ENCODE measurements at regions not wholly inside any gene's neighbourhood (a gene's known extent, or its start where the extent isn't known, plus 50 kb on each side); places are given as distances from the start of the nearest gene placed in this dataset.

GRCh38 chr4:136007991-136008390 lies 1524.3 kb downstream of the PCDH18 start:
- Histone ChIP-seq H3K27ac (ENCODE audit: low read length in 2 of 2) (no peak overlapping the region), H3K9me3 (ENCODE audit: control extremely low read depth in 1 of 3, control insufficient read depth in 2 of 3, insufficient read depth in 1 of 3, low read length in 2 of 3) (peaks cover 0 to 13% (median 0%) of the 10 kb centered on the region in 3 donors), H3K79me2 (ENCODE audit: control insufficient read depth, insufficient read depth, low read length) (no peaks in the 10 kb centered on the region), H2AFZ (ENCODE audit: insufficient read depth, low read depth, low read length, poor library complexity, severe bottlenecking) (no peak overlapping the region), H3K9ac (ENCODE audit: low read length) (no peak overlapping the region), H3K36me3 (replicated peaks in 1 of 2; ENCODE audit: control extremely low read depth in 1 of 2, control insufficient read depth in 1 of 2, extremely low read depth in 1 of 2, insufficient read depth in 2 of 2, low read length in 1 of 2) (no peaks in the 10 kb centered on the region), H3K4me2 (replicated peaks; ENCODE audit: low read depth, low read length, poor library complexity, severe bottlenecking) (no peak overlapping the region), H4K20me1 (ENCODE audit: control insufficient read depth, insufficient read depth, low read length, poor library complexity, severe bottlenecking) (no peaks in the 10 kb centered on the region), H3K27me3 (replicated peaks in 1 of 4; ENCODE audit: control extremely low read depth in 1 of 4, control insufficient read depth in 3 of 4, insufficient read depth in 4 of 4, low read length in 3 of 4) (no peaks in the 10 kb centered on the region), H3K4me1 (ENCODE audit: control insufficient read depth in 2 of 2, insufficient read depth in 2 of 2, low read length in 2 of 2) (no peaks in the 10 kb centered on the region), H3K4me3 (ENCODE audit: control extremely low read depth in 1 of 5, extremely low read depth in 1 of 5, insufficient read depth in 1 of 5, low read depth in 2 of 5, low read length in 4 of 5) (no peak overlapping the region)
- POLR2A ChIA-PET: no interaction called here
- Mint-ChIP-seq H3K4me1 (no peaks in the 10 kb centered on the region), H3K4me3 (no peak overlapping the region), H3K27me3 (no peaks in the 10 kb centered on the region), H3K9me3 (ENCODE audit: insufficient read depth) (no peaks in the 10 kb centered on the region), H3K27ac (no peak overlapping the region)
- WGBS (ENCODE audit: insufficient coverage): 89% methylated on average over 4 of the region's 4 CpGs
- TF ChIP-seq EZH2 (IDR thresholded peaks at IDR 0.05; ENCODE audit: borderline replicate concordance, insufficient read depth, low read depth, low read length, poor library complexity, severe bottlenecking): no peak
- no peak for TF ChIP-seq CTCF (IDR thresholded peaks at IDR 0.05)
- DNase-seq (no peak), ATAC-seq (ENCODE audit: low read depth) (no peak)
- intact Hi-C loops (cut with micrococcal nuclease): no loop called here
- CTCF ChIA-PET: no interaction called here

- no peak for ATAC-seq (ENCODE audit: low read depth)
These were observed 1530.0 kb downstream of the PCDH18 start for GRCh38 chr4:136002316-136002715.

More at GRCh38 chr4:136002316-136002715, 1530.0 kb downstream of the PCDH18 start:
- H3K27ac Mint-ChIP-seq: no peak overlapping the region
- H3K4me3 Mint-ChIP-seq: no peak overlapping the region
- Histone ChIP-seq H4K20me1 (ENCODE audit: control insufficient read depth, insufficient read depth, low read length, poor library complexity, severe bottlenecking) (no peaks in the 10 kb centered on the region), H2AFZ (ENCODE audit: insufficient read depth, low read depth, low read length, poor library complexity, severe bottlenecking) (no peak overlapping the region), H3K4me1 (ENCODE audit: control insufficient read depth in 2 of 2, insufficient read depth in 2 of 2, low read length in 2 of 2) (no peaks in the 10 kb centered on the region), H3K27me3 (replicated peaks in 1 of 4; ENCODE audit: control extremely low read depth in 1 of 4, control insufficient read depth in 3 of 4, insufficient read depth in 4 of 4, low read length in 3 of 4) (no peaks in the 10 kb centered on the region), H3K9me3 (ENCODE audit: control extremely low read depth in 1 of 3, control insufficient read depth in 2 of 3, insufficient read depth in 1 of 3, low read length in 2 of 3) (no peaks in the 10 kb centered on the region), H3K4me2 (replicated peaks; ENCODE audit: low read depth, low read length, poor library complexity, severe bottlenecking) (no peak overlapping the region), H3K4me3 (ENCODE audit: control extremely low read depth in 1 of 5, extremely low read depth in 1 of 5, insufficient read depth in 1 of 5, low read depth in 2 of 5, low read length in 4 of 5) (no peak overlapping the region), H3K36me3 (replicated peaks in 1 of 2; ENCODE audit: control extremely low read depth in 1 of 2, control insufficient read depth in 1 of 2, extremely low read depth in 1 of 2, insufficient read depth in 2 of 2, low read length in 1 of 2) (no peaks in the 10 kb centered on the region), H3K27ac (ENCODE audit: low read length in 2 of 2) (no peak overlapping the region), H3K9ac (ENCODE audit: low read length) (no peak overlapping the region), H3K79me2 (ENCODE audit: control insufficient read depth, insufficient read depth, low read length) (no peaks in the 10 kb centered on the region)
- H3K9me3 Mint-ChIP-seq (ENCODE audit: insufficient read depth): peaks cover 2% of the 10 kb centered on the region
- POLR2A ChIA-PET: no interaction called here
- TF ChIP-seq CTCF (IDR thresholded peaks at IDR 0.05) (no peak), EZH2 (IDR thresholded peaks at IDR 0.05; ENCODE audit: borderline replicate concordance, insufficient read depth, low read depth, low read length, poor library complexity, severe bottlenecking) (no peak)
- no peaks in the 10 kb centered on the region for H3K27me3 Mint-ChIP-seq
- no peaks in the 10 kb centered on the region for H3K4me1 Mint-ChIP-seq
- intact Hi-C loops (cut with micrococcal nuclease): no loop called here
- CTCF ChIA-PET: no interaction called here
- DNase-seq: no peak
- no CpG with 5 or more reads among the region's 1 CpG for WGBS (ENCODE audit: insufficient coverage)
